ENCODE measurements at regions not wholly inside any gene's neighbourhood (a gene's known extent, or its start where the extent isn't known, plus 50 kb on each side); places are given as distances from the start of the nearest gene placed in this dataset.

DNA sequence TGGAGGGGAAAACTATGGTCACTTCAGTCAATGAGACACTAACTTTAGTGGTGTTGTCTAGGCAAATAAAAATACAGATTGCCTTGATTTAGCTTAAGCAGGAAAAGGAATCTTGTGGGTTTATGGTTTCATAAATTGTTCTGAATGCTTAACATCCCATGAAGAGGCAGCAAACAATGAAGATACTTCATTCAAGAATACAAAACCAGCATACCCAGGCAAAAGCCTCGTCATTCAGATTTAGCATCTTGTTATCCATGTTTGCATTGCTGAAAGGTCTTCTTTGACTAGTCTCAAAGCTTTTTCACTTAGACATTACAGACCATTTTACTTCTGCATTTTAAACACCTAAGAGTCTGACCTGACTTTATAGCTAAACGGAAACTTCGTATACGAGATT, 272.7 kb upstream of the FSHR start:
- ChIA-PET RAD21 (ENCODE audit: unreplicated experiment) (no interaction called here), SMC1A (ENCODE audit: uncharacterized antibody, unreplicated experiment) (no interaction called here), CTCF (no interaction called here), POLR2A (no interaction called here)
- Histone ChIP-seq H3K36me3 (ENCODE audit: control insufficient read depth in 2 of 2, insufficient read depth in 2 of 2, low read length in 1 of 2) (no peaks in the 10 kb centered on the region), H3K27ac (ENCODE audit: control insufficient read depth, insufficient read depth) (no peak overlapping the region), H3K4me2 (ENCODE audit: control insufficient read depth, insufficient read depth) (no peak overlapping the region), H3K9me3 (replicated peaks; ENCODE audit: control insufficient read depth, insufficient read depth, low read length) (no peaks in the 10 kb centered on the region), H2AFZ (ENCODE audit: control insufficient read depth, low read depth, low read length) (no peak overlapping the region), H4K20me1 (ENCODE audit: control insufficient read depth, insufficient read depth) (no peaks in the 10 kb centered on the region), H3K27me3 (replicated peaks in 1 of 2; ENCODE audit: control insufficient read depth in 2 of 2, insufficient read depth in 2 of 2, low read length in 1 of 2) (no peaks in the 10 kb centered on the region), H3K9ac (ENCODE audit: control insufficient read depth, insufficient read depth, low read length) (no peak overlapping the region), H3K79me2 (ENCODE audit: control insufficient read depth, insufficient read depth, low read length) (no peaks in the 10 kb centered on the region), H3K4me1 (ENCODE audit: control insufficient read depth, insufficient read depth, low read length) (no peaks in the 10 kb centered on the region), H3K4me3 (no peak overlapping the region)
- no peak for TF ChIP-seq FOXK2 (IDR thresholded peaks at IDR 0.05)
- TF ChIP-seq NR2C2 (IDR thresholded peaks at IDR 0.05; ENCODE audit: borderline replicate concordance, control insufficient read depth, insufficient read length, low read depth), result no peak
- TF ChIP-seq BMI1 (IDR thresholded peaks at IDR 0.05; ENCODE audit: borderline replicate concordance), result no peak
- no peak for TF ChIP-seq EP300 (IDR thresholded peaks at IDR 0.05; ENCODE audit: borderline replicate concordance in 1 of 2, control insufficient read depth in 1 of 2, low read depth in 2 of 2, low read length in 2 of 2)
- TF ChIP-seq, protein P1, sequence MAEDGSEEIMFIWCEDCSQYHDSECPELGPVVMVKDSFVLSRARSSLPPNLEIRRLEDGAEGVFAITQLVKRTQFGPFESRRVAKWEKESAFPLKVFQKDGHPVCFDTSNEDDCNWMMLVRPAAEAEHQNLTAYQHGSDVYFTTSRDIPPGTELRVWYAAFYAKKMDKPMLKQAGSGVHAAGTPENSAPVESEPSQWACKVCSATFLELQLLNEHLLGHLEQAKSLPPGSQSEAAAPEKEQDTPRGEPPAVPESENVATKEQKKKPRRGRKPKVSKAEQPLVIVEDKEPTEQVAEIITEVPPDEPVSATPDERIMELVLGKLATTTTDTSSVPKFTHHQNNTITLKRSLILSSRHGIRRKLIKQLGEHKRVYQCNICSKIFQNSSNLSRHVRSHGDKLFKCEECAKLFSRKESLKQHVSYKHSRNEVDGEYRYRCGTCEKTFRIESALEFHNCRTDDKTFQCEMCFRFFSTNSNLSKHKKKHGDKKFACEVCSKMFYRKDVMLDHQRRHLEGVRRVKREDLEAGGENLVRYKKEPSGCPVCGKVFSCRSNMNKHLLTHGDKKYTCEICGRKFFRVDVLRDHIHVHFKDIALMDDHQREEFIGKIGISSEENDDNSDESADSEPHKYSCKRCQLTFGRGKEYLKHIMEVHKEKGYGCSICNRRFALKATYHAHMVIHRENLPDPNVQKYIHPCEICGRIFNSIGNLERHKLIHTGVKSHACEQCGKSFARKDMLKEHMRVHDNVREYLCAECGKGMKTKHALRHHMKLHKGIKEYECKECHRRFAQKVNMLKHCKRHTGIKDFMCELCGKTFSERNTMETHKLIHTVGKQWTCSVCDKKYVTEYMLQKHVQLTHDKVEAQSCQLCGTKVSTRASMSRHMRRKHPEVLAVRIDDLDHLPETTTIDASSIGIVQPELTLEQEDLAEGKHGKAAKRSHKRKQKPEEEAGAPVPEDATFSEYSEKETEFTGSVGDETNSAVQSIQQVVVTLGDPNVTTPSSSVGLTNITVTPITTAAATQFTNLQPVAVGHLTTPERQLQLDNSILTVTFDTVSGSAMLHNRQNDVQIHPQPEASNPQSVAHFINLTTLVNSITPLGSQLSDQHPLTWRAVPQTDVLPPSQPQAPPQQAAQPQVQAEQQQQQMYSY (CRISPR knock-in tag; IDR thresholded peaks at IDR 0.05), result no peak
- TF ChIP-seq CBFB (IDR thresholded peaks at IDR 0.05; ENCODE audit: low read depth), result no peak
- no peak for TF ChIP-seq MTA2 (IDR thresholded peaks at IDR 0.05; ENCODE audit: low read depth)
- TF ChIP-seq, protein P2, sequence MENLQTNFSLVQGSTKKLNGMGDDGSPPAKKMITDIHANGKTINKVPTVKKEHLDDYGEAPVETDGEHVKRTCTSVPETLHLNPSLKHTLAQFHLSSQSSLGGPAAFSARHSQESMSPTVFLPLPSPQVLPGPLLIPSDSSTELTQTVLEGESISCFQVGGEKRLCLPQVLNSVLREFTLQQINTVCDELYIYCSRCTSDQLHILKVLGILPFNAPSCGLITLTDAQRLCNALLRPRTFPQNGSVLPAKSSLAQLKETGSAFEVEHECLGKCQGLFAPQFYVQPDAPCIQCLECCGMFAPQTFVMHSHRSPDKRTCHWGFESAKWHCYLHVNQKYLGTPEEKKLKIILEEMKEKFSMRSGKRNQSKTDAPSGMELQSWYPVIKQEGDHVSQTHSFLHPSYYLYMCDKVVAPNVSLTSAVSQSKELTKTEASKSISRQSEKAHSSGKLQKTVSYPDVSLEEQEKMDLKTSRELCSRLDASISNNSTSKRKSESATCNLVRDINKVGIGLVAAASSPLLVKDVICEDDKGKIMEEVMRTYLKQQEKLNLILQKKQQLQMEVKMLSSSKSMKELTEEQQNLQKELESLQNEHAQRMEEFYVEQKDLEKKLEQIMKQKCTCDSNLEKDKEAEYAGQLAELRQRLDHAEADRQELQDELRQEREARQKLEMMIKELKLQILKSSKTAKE (IDR thresholded peaks at IDR 0.05; ENCODE audit: low read depth, poor library complexity, severe bottlenecking), result no peak
- TF ChIP-seq NFYB (IDR thresholded peaks at IDR 0.05; ENCODE audit: insufficient read depth, low read depth, low read length), result no peak
- no peak for TF ChIP-seq ATF7 (IDR thresholded peaks at IDR 0.05; ENCODE audit: low read depth)
- ATAC-seq (no peak), DNase-seq (ENCODE audit: low read depth, low spot score) (no peak), FAIRE-seq (no peak)
- BruUV-seq (replicated peaks), result no TSS peak
- intact Hi-C loops (cut with micrococcal nuclease; ENCODE audit: unreplicated experiment), result no loop called here
- WGBS (ENCODE audit: insufficient coverage, insufficient replicate concordance, low lambda C conversion rate, missing lambda C conversion rate), result 1% methylated on average over 4 of the region's 4 CpGs
- in situ Hi-C loops (cut with MboI), result no loop called here
